NB4 (cell line): ENCODE measurements at regions not wholly inside any gene's neighbourhood (a gene's known extent, or its start where the extent isn't known, plus 50 kb on each side); places are given as distances from the start of the nearest gene placed in this dataset.

ENCODE experiments used
- MAX ChIP-seq: IDR thresholded peaks from 2 replicates; pipeline ENCODE4 v1.6.1; 2011; ENCODE audit warnings: low read depth, low read length
- MYC ChIP-seq: IDR thresholded peaks from 2 replicates; pipeline ENCODE4 v1.6.1; 2011; ENCODE audit warnings: low read depth, low read length
- TF ChIP-seq, protein P1 (sequence below): IDR thresholded peaks from one replicate; pipeline ENCODE4 v1.5.1; 2012; ENCODE audit warnings: low read depth, low read length

DNA sequence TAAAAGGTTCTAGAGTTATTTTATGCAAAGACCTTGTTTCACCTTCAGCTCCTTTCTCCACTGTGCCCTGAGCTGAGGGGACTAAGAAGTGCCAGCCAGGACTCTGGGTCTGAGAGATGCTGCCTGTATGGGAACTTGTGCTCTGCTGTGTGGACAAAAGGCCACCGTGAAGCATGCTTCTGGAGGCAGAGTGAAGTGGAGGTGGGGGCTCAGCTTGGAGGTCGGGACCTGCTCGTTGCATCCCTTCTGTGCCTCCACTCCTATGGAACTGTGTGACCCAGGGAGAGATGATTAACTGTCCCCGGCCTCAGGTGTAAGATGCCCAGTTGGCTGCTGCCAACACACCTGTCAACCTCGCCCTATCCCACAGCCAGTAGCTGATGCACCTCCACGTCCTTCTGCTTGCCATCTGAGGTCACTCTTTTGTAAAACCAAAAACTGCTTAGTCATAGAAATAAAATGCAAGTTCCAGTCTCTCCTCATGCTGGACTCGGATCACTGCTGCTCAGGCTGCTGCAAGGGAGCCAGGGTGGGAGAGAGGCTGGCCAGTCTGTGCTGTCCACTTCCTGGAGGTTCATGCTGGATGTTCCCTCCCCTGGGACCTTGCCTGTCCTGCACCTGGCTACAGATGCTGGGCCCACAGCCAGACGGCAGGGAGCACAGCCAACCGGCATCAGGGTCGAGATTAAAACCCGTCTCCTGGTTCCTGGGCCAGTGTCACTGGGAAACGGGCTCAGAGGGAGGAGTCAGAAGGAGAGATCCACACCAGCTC lies 113.2 kb downstream of the ACKR3 start:
- TF ChIP-seq MYC (no peak), MAX (no peak)
- TF ChIP-seq, protein P1, sequence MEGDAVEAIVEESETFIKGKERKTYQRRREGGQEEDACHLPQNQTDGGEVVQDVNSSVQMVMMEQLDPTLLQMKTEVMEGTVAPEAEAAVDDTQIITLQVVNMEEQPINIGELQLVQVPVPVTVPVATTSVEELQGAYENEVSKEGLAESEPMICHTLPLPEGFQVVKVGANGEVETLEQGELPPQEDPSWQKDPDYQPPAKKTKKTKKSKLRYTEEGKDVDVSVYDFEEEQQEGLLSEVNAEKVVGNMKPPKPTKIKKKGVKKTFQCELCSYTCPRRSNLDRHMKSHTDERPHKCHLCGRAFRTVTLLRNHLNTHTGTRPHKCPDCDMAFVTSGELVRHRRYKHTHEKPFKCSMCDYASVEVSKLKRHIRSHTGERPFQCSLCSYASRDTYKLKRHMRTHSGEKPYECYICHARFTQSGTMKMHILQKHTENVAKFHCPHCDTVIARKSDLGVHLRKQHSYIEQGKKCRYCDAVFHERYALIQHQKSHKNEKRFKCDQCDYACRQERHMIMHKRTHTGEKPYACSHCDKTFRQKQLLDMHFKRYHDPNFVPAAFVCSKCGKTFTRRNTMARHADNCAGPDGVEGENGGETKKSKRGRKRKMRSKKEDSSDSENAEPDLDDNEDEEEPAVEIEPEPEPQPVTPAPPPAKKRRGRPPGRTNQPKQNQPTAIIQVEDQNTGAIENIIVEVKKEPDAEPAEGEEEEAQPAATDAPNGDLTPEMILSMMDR = no peak
